ENCODE measurements at regions not wholly inside any gene's neighbourhood (a gene's known extent, or its start where the extent isn't known, plus 50 kb on each side); places are given as distances from the start of the nearest gene placed in this dataset.

GRCh38 chr7:68958571-68958970 is 639.7 kb upstream of the AUTS2 start:
- TF ChIP-seq POLR2A (IDR thresholded peaks at IDR 0.05) (no peak), CTCF (IDR thresholded peaks at IDR 0.05) (no peak)
- DNase-seq = no peak
- intact Hi-C loops (cut with DNase I) = loop anchor here (10.0 kb wide), 1 partner anchor 264 kb away; no protein-coding TSS in a partner anchor
- no peak overlapping the region for H3K4me3 ChIP-seq (replicated peaks in 1 of 3)
- WGBS, 2 donors = 80 to 81% methylated on average over 2 of the region's 2 CpGs
- H3K4me1 ChIP-seq = peaks cover 0 to 5% of the 10 kb centered on the region in 2 donors
- H3K9me3 ChIP-seq = no peaks in the 10 kb centered on the region
- no peak overlapping the region for H3K27ac ChIP-seq
- no peaks in the 10 kb centered on the region for H3K27me3 ChIP-seq
- H3K36me3 ChIP-seq = no peaks in the 10 kb centered on the region

- peak; percentile 74 to 78 for DNase-seq
- Histone ChIP-seq H3K4me1 (peaks cover 8 to 18% of the 10 kb centered on the region in 2 donors), H3K27me3 (no peaks in the 10 kb centered on the region), H3K36me3 (no peaks in the 10 kb centered on the region), H3K4me3 (replicated peaks in 1 of 3) (no peak overlapping the region), H3K27ac (peak overlapping the region; percentile 58 to 74 (median 58)), H3K9me3 (no peaks in the 10 kb centered on the region)
- intact Hi-C loops (cut with DNase I) = no loop called here
- TF ChIP-seq CTCF (IDR thresholded peaks at IDR 0.05) = no peak
- TF ChIP-seq POLR2A (IDR thresholded peaks at IDR 0.05) = no peak
- 13 to 35% methylated on average over 4 of the region's 4 CpGs for WGBS, 2 donors
Observed at GRCh38 chr7:68963552-68963951, 634.7 kb upstream of the AUTS2 start.

GRCh38 chr7:68964060-68964459 is 634.2 kb upstream of the AUTS2 start:
- TF ChIP-seq POLR2A (IDR thresholded peaks at IDR 0.05) (no peak), CTCF (IDR thresholded peaks at IDR 0.05) (no peak)
- intact Hi-C loops (cut with DNase I) = no loop called here
- Histone ChIP-seq H3K4me3 (replicated peaks in 1 of 3) (no peak overlapping the region), H3K36me3 (no peaks in the 10 kb centered on the region), H3K27me3 (no peaks in the 10 kb centered on the region), H3K9me3 (no peaks in the 10 kb centered on the region), H3K4me1 (peaks cover 8 to 18% of the 10 kb centered on the region in 2 donors), H3K27ac (peak overlapping the region; percentile 32 to 74 (median 58))
- no peak for DNase-seq

DNA sequence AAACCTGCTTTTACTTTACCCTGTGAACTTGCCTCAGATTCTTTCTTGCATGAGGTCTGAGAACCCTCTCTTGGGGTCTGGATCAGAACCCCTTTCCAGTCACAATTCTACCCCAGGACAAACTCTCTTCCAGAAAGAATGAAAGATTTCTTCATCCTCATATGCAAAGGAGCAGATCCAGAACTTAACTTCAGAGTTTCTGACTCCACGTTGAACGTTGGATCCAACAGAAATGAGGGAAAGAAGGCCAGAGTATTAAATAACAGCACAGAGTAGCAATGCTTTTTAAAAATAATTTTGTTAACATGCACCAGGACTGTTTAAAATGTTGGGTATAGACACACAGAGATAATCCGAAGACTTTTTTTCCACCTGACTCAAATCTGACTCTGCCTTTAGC is 632.9 kb upstream of the AUTS2 start:
- no peaks in the 10 kb centered on the region for H3K27me3 ChIP-seq
- no peaks in the 10 kb centered on the region for H3K9me3 ChIP-seq
- TF ChIP-seq POLR2A (IDR thresholded peaks at IDR 0.05) (no peak), CTCF (IDR thresholded peaks at IDR 0.05) (no peak)
- intact Hi-C loops (cut with DNase I) = no loop called here
- H3K36me3 ChIP-seq = no peaks in the 10 kb centered on the region
- peaks cover 8 to 18% of the 10 kb centered on the region in 2 donors for H3K4me1 ChIP-seq
- no peak overlapping the region for H3K4me3 ChIP-seq (replicated peaks in 1 of 3)
- DNase-seq = no peak
- no peak overlapping the region for H3K27ac ChIP-seq
- WGBS, 2 donors = 87 to 88% methylated on average over 3 of the region's 3 CpGs

DNA sequence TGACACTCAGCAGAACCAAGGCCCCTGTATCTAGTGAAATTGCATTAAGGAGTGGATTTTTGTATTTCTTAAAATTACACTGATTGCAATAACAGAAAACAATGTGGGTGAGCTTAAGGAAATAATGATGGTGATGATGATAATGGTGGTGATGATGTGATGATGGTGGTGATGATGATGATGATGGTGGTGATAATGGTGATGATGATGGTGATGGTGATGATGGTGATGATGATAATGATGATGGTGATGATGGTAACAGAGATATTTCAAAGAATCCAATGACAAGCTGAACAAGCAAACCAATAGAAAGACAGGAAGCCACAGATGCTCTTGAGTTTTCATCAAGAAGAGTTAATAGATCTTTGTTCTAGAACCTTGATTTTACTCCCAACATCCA is 630.7 kb upstream of the AUTS2 start:
- no peak for TF ChIP-seq POLR2A (IDR thresholded peaks at IDR 0.05)
- TF ChIP-seq CTCF (IDR thresholded peaks at IDR 0.05) = no peak
- no peaks in the 10 kb centered on the region for H3K36me3 ChIP-seq
- peaks cover 8 to 17% of the 10 kb centered on the region in 2 donors for H3K4me1 ChIP-seq
- no peak overlapping the region for H3K4me3 ChIP-seq (replicated peaks in 1 of 3)
- no peak overlapping the region for H3K27ac ChIP-seq
- no peaks in the 10 kb centered on the region for H3K9me3 ChIP-seq
- H3K27me3 ChIP-seq = no peaks in the 10 kb centered on the region
- intact Hi-C loops (cut with DNase I) = no loop called here
- DNase-seq = no peak
